GM21723 (cell line): ENCODE measurements at regions not wholly inside any gene's neighbourhood (a gene's known extent, or its start where the extent isn't known, plus 50 kb on each side); places are given as distances from the start of the nearest gene placed in this dataset.
"Not testable (repeated sequence)": the region's sequence is repeated elsewhere in the genome, so short reads cannot be mapped to it uniquely, and the experiment has no call there.

ENCODE experiments used
- ATAC-seq: cut with Tn5 transposase; IDR thresholded peaks from one replicate; pipeline ENCODE4 v1.9.1; 2021; ENCODE audit warnings: mild to moderate bottlenecking, moderate library complexity; ENCODE audit not compliant: unreplicated experiment

- ATAC-seq: no peak
Measured at GRCh38 chr9:7739595-7739994, 60.0 kb downstream of the DMAC1 start.

- no peak for ATAC-seq
Measured at GRCh38 chr9:7735311-7735710, 64.3 kb downstream of the DMAC1 start.

GRCh38 chr9:7730164-7730445, 69.5 kb downstream of the DMAC1 start:
- ATAC-seq: no peak

GRCh38 chr9:7729371-7730163, 70.0 kb downstream of the DMAC1 start:
- no peak for ATAC-seq

- no peak for ATAC-seq
Measured at GRCh38 chr9:7721291-7721690, 78.3 kb downstream of the DMAC1 start.

GRCh38 chr9:7713088-7713487, 86.5 kb downstream of the DMAC1 start:
- not testable (repeated sequence) for ATAC-seq

GRCh38 chr9:7710686-7711085, 88.9 kb downstream of the DMAC1 start:
- no peak for ATAC-seq

GRCh38 chr9:7707934-7708333, 91.6 kb downstream of the DMAC1 start:
- no peak for ATAC-seq

- ATAC-seq: no peak
Measured at GRCh38 chr9:7704543-7704942, 95.0 kb downstream of the DMAC1 start.

GRCh38 chr9:7691909-7692308, 107.7 kb downstream of the DMAC1 start:
- ATAC-seq: no peak

- ATAC-seq: no peak
Measured at GRCh38 chr9:7690014-7690413, 109.6 kb downstream of the DMAC1 start.

- ATAC-seq: no peak
Measured at GRCh38 chr9:7688626-7689025, 111.0 kb downstream of the DMAC1 start.

GRCh38 chr9:7676609-7677156, 122.9 kb downstream of the DMAC1 start:
- ATAC-seq: no peak

GRCh38 chr9:7671847-7672246, 127.7 kb downstream of the DMAC1 start:
- ATAC-seq: no peak

- no peak for ATAC-seq
Measured at GRCh38 chr9:7668541-7668940, 131.0 kb downstream of the DMAC1 start.

- ATAC-seq: no peak
Measured at GRCh38 chr9:7665874-7666273, 133.7 kb downstream of the DMAC1 start.

- no peak for ATAC-seq
Measured at GRCh38 chr9:7659766-7660165, 139.8 kb downstream of the DMAC1 start.

GRCh38 chr9:7656636-7657035, 142.9 kb downstream of the DMAC1 start:
- no peak for ATAC-seq

GRCh38 chr9:7653262-7653661, 146.3 kb downstream of the DMAC1 start:
- ATAC-seq: no peak

- ATAC-seq: no peak
Measured at GRCh38 chr9:7640231-7640630, 159.3 kb downstream of the DMAC1 start.

GRCh38 chr9:7639471-7639870, 160.1 kb downstream of the DMAC1 start:
- ATAC-seq: no peak

GRCh38 chr9:7636838-7637467, 162.6 kb downstream of the DMAC1 start:
- no peak for ATAC-seq

- ATAC-seq: no peak
Measured at GRCh38 chr9:7636309-7636708, 163.3 kb downstream of the DMAC1 start.
